Upper lobe of left lung (tissue), 4 donors: ENCODE measurements at regions not wholly inside any gene's neighbourhood (a gene's known extent, or its start where the extent isn't known, plus 50 kb on each side); places are given as distances from the start of the nearest gene placed in this dataset.

ENCODE experiments used
- EP300 ChIP-seq, 4 donors: sonication (generic); formaldehyde crosslinking; IDR thresholded peaks; one replicate each; pipeline ENCODE4 v1.5.1; 2017; ENCODE audit warnings: antibody characterized with exemption in 4 of 4, control low read depth in 2 of 4
- POLR2A ChIP-seq, 4 donors: fragments of 450-650 bp; IDR thresholded peaks; one replicate each; pipeline ENCODE4 v1.5.1; 2016 to 2017; ENCODE audit warnings: antibody characterized with exemption in 4 of 4, mild to moderate bottlenecking in 2 of 4
- TF ChIP-seq, protein P1 (sequence below), 6 experiments: fragments of 450-650 bp in 4 of 6; fragments of 200-600 bp in 2 of 6; sonication (generic) in 2 of 6; IDR thresholded peaks; one replicate each; pipeline ENCODE4 v1.5.1; 2016 to 2019; ENCODE audit warnings: antibody characterized with exemption in 6 of 6

DNA sequence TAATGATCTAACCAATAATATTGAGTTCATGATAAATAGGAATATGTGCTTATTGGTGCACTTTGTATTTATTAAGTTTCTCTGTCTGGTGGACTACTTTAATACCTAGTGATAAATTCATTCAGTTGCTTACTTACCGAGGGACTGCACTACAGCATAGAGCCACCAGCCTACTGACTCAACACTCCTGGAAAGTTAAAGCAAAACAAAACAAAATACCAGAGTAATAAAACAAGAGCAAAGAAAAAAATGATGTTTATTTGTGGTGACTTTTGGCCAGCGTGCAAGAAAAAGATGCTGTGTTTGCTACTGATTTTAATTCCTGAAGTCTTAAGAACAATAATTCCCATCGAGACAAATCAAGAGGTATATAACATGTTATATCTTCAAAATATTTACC is 586.3 kb downstream of the PLA2G4A start:
- TF ChIP-seq, protein P1, sequence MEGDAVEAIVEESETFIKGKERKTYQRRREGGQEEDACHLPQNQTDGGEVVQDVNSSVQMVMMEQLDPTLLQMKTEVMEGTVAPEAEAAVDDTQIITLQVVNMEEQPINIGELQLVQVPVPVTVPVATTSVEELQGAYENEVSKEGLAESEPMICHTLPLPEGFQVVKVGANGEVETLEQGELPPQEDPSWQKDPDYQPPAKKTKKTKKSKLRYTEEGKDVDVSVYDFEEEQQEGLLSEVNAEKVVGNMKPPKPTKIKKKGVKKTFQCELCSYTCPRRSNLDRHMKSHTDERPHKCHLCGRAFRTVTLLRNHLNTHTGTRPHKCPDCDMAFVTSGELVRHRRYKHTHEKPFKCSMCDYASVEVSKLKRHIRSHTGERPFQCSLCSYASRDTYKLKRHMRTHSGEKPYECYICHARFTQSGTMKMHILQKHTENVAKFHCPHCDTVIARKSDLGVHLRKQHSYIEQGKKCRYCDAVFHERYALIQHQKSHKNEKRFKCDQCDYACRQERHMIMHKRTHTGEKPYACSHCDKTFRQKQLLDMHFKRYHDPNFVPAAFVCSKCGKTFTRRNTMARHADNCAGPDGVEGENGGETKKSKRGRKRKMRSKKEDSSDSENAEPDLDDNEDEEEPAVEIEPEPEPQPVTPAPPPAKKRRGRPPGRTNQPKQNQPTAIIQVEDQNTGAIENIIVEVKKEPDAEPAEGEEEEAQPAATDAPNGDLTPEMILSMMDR (IDR thresholded peaks at IDR 0.05) = no peak
- TF ChIP-seq EP300 (IDR thresholded peaks at IDR 0.05) (no peak), POLR2A (IDR thresholded peaks at IDR 0.05) (no peak)
